HG03280 (cell line): ENCODE measurements at regions not wholly inside any gene's neighbourhood (a gene's known extent, or its start where the extent isn't known, plus 50 kb on each side); places are given as distances from the start of the nearest gene placed in this dataset.

Experiments used
- ATAC-seq: cut with Tn5 transposase; IDR thresholded peaks from one replicate; pipeline ENCODE4 v1.9.1; 2021; ENCODE audit warnings: mild to moderate bottlenecking, moderate library complexity; ENCODE audit not compliant: unreplicated experiment

DNA sequence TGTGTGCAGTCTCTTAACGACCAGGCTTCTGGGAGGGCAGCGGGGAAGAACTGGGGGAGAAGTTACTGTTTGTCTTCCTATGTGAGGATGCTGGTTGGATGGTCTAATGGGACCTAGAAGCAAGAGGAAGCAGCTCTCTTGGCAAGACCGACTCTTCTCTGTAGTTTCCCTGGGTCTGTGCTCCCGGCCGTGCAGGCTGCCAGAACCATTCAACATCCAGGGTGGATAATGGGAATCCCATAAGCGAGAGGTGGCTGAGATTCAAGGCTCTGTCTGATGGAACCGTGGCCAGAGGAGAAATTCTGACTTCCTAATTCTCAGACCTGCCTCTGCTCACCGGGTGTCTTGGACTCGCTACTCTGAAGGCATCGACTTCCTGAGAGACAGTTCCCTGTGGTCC, 561.0 kb upstream of the TBX3 start:
- ATAC-seq: no peak

DNA sequence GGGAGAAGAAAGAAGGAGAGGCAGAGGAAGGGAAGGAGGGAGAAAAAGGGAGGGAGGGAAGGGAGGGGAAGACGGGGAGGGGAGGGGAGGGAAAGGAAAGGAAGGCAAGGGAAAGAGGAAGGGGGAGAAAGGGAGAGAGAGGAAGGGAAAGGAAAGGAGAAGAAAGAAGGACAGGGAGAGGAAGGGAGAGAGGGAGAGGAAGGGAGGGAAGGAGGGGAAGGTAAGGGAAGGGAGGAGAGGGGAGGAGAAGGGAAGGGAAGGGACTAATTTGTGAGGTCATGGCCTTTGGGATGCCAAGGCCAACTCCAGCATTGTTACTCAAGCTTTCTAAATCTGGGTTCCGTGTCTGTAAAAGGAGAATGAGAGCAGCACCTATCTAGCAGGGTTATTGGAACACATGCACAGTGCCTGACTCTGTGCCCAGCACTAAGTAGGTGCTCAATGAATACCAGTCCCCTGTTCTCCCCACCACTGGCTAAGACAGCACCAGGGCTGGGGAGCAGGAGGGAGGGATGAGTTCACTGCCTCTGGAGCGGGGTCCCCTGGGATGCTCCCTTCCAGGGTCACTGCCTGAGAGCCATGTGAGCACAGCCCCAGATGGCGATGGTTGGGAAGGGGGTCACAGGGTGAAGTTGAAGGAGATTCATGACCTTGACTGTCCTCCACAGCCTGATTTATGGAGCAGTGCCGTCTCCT, 560.1 kb upstream of the TBX3 start:
- no peak for ATAC-seq

DNA sequence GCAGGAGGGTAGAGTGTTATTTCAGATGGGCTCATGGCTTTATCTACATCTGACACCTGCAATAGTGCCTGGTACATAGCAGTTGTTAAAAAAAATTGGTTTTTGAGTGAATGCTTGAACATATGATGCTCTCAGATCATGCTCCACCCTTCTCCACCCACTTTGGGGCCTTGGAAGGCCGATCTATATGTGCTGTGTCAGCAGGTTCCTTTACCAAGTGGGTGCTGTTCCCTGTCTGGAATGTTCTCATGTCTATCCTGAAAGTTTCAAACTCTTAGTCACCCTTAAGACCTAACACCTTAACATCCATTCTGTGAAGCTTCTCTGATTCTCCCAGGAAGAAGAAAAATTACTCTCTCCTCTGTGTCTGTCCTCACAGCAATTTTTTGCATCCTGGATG, 556.3 kb upstream of the TBX3 start:
- no peak for ATAC-seq

GRCh38 chr12:115235880-115236279, 551.9 kb upstream of the TBX3 start:
- no peak for ATAC-seq

GRCh38 chr12:115233891-115234543, 550.0 kb upstream of the TBX3 start:
- no peak for ATAC-seq

- ATAC-seq: no peak
Observed at GRCh38 chr12:115232455-115233156, 548.6 kb upstream of the TBX3 start.

- no peak for ATAC-seq
Observed at GRCh38 chr12:115230606-115231005, 546.6 kb upstream of the TBX3 start.

DNA sequence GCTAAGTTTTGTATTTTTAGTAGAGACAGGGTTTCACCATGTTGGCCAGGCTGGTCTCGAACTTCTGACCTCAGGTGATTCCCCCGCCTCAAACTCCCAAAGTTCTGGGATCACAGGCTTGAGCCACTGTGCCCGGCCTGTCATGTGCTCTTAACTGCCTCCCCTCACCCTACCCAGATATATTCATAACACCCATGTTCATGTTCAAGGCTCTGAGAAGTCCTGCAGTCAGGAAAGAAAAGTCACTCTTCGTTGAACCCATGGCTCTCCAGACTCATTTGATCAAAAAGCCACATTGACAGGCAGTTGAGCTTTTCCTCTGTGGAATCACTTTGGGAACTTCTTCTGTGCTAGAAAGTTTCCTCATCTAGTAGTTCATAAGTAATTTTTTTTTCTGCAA, 545.5 kb upstream of the TBX3 start:
- ATAC-seq: no peak

- ATAC-seq: no peak
Observed at GRCh38 chr12:115228434-115228833, 544.5 kb upstream of the TBX3 start.

- ATAC-seq: no peak
Observed at GRCh38 chr12:115227137-115227615, 543.2 kb upstream of the TBX3 start.

GRCh38 chr12:115225845-115226244, 541.9 kb upstream of the TBX3 start:
- no peak for ATAC-seq

DNA sequence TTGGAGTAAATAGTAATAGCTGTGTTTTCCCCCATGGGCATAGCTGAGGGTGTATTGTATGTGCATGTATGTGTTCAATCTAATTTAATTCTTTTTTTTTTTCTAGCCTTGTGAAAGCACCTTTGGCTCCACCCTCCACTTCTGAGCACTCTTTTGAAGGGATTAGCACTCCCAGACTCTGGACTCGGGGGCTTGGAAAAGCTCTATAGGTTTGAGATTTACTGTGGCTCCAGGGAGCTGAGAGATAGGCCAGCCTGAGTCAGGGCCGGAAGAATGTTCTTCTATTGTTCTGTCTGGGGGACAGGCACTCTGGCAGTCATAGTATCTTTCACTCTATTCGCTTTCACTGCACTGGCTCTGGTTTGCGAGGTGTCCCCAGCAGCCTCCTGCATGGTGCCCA, 540.0 kb upstream of the TBX3 start:
- no peak for ATAC-seq

DNA sequence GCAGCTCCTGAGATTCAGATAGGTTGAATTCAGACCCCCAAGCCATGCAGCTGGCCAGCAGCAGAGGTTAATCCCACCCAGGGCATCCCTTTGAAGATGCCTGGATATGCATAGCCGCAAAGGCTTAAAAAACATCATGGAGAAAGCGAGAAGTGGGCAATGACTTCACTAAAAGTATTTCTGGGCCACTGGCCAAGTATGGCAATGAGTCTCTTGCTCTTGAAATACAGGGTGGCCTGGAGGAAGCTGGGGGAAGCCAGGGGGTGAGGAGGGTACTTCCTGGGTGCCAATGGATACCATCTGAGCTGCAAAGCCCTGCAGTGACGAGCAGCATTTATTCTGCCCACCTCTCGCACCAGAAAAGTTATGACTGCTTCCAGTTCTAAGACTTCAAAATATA, 539.3 kb upstream of the TBX3 start:
- ATAC-seq: no peak

DNA sequence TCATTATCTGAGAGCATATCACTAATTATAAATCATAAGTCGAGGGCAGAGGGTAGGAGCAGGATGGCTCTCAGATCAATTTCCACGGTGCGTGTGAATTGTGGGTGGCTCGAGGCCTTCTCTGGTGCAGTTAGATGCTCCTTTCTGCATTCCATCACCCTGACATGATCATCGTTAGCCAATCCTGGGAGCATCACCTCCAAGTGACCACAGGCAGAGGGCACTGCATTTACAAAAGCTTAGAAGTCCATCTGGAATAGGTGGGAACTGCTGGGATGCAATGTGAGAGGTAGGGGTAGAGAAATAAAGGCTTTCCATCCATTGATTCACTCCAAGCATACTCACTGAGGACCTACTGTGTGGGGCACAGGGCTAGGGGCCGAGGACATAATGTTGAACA, 538.2 kb upstream of the TBX3 start:
- ATAC-seq: no peak

GRCh38 chr12:115216301-115216700, 532.3 kb upstream of the TBX3 start:
- ATAC-seq: no peak

- no peak for ATAC-seq
Observed at GRCh38 chr12:115215544-115215943, 531.6 kb upstream of the TBX3 start.

DNA sequence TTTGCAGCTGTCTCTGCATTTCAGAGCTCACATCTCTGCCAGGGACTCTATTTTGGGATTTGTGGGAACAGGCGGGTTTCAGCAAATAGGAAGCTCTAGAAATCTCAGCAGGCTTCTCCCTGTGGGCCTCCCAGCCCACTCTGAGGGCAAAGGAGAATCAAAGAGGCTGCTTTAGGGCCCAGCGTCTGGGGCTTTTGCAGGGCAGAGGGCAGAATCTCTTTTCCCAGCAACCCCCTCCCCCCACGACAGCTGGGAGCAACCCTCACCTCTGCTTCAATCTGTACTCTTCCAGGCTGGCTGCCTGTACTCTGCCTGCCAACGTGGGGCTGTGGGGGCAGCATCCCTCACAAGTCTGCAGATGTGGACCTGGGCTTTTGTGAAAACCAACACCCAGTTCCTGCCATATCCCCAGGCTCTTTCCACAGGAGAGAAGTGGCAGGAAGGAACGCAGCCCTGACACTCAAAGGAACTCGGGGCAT, 529.6 kb upstream of the TBX3 start:
- ATAC-seq: no peak

DNA sequence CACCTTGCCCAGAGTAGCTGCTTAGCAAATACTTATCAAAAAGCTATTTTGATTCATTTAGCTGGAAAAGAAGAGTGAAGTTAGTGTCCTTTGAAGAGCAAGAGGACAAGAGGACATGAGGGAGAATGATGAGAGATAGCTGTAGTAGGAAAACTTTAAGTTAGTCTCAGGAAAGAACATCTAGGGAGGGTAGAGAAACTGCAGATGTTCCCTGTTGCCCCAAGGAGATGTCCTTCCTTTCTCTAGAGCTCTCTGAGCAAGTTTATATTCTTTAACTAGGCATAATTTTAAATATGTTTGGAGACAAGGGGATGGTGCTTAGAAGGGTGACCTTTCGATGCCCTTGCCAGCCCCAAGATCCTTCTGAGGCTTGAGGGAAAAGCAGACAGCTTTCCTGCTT, 529.1 kb upstream of the TBX3 start:
- ATAC-seq: no peak

- ATAC-seq: no peak
Observed at GRCh38 chr12:115212356-115212755, 528.4 kb upstream of the TBX3 start.

GRCh38 chr12:115210533-115211252, 526.7 kb upstream of the TBX3 start:
- ATAC-seq: no peak

DNA sequence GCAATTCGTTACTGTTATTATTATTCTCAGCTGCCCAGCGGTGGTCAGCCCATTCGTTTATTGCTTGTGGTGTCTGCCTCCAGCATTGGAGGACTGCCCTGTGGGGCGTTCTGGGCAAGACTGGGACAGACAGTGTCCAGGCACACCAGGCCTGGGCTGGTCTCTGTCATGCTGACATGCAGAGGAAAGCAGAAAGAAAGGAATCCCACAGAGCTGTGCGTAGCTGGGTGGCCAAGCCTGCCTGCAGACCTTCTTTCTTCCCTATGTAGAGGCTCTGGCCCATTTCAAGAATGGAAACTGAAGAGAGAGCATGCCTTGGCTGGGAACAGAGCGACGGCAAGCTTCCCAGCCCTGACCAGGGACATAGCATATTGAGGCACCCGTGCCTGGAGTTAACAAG, 525.3 kb upstream of the TBX3 start:
- no peak for ATAC-seq
